BE2C (cell line): ENCODE measurements at regions not wholly inside any gene's neighbourhood (a gene's known extent, or its start where the extent isn't known, plus 50 kb on each side); places are given as distances from the start of the nearest gene placed in this dataset.

Source experiments
- DNase-seq: peaks from one replicate; pipeline ENCODE4 v3.0.0-alpha.2; 2020
- H3K27me3 ChIP-seq: fragments of 250-450 bp; sonication (Bioruptor Pico); 2 replicates; pipeline ENCODE4 v1.5.1; 2020; ENCODE audit warnings: mild to moderate bottlenecking
- H3K36me3 ChIP-seq: fragments of 250-450 bp; sonication (Bioruptor Pico); 2 replicates; pipeline ENCODE4 v1.5.1; 2020; ENCODE audit warnings: mild to moderate bottlenecking
- H3K4me1 ChIP-seq: fragments of 250-450 bp; sonication (Bioruptor Pico); 2 replicates; pipeline ENCODE4 v1.5.1; 2020
- H3K4me3 ChIP-seq: 2 replicates; pipeline ENCODE4 v1.5.1; 2011; ENCODE audit warnings: low read depth, low read length
- H3K9me3 ChIP-seq: fragments of 250-450 bp; sonication (Bioruptor Pico); 2 replicates; pipeline ENCODE4 v1.5.1; 2020
- CTCF ChIP-seq: IDR thresholded peaks from 2 replicates; pipeline ENCODE4 v1.5.1; 2012; ENCODE audit warnings: mild to moderate bottlenecking, low read depth, low read length

- H3K36me3 ChIP-seq: no peaks in the 10 kb centered on the region
- DNase-seq: no peak
- no peaks in the 10 kb centered on the region for H3K9me3 ChIP-seq
- peaks cover 4% of the 10 kb centered on the region for H3K4me1 ChIP-seq
- no peak overlapping the region for H3K4me3 ChIP-seq
- no peak for TF ChIP-seq CTCF
- no peaks in the 10 kb centered on the region for H3K27me3 ChIP-seq
These were observed 230.1 kb downstream of the TOMM20 start for GRCh38 chr1:234898455-234899033.

- no peaks in the 10 kb centered on the region for H3K9me3 ChIP-seq
- H3K27me3 ChIP-seq: no peaks in the 10 kb centered on the region
- no peak overlapping the region for H3K4me3 ChIP-seq
- H3K4me1 ChIP-seq: peaks cover 4% of the 10 kb centered on the region
- no peak for DNase-seq
- no peak for TF ChIP-seq CTCF
- no peaks in the 10 kb centered on the region for H3K36me3 ChIP-seq
These were observed 230.7 kb downstream of the TOMM20 start for GRCh38 chr1:234897754-234898454.

- Histone ChIP-seq H3K4me1 (peaks cover 4% of the 10 kb centered on the region), H3K27me3 (no peaks in the 10 kb centered on the region), H3K36me3 (no peaks in the 10 kb centered on the region), H3K9me3 (no peaks in the 10 kb centered on the region), H3K4me3 (no peak overlapping the region)
- no peak for TF ChIP-seq CTCF
- no peak for DNase-seq
These were observed 231.3 kb downstream of the TOMM20 start for GRCh38 chr1:234897390-234897749.

GRCh38 chr1:234896477-234897389 is 231.9 kb downstream of the TOMM20 start:
- no peaks in the 10 kb centered on the region for H3K9me3 ChIP-seq
- DNase-seq: no peak
- H3K4me1 ChIP-seq: peaks cover 4% of the 10 kb centered on the region
- no peaks in the 10 kb centered on the region for H3K36me3 ChIP-seq
- TF ChIP-seq CTCF: no peak
- no peaks in the 10 kb centered on the region for H3K27me3 ChIP-seq
- H3K4me3 ChIP-seq: no peak overlapping the region

- DNase-seq: no peak
- Histone ChIP-seq H3K4me3 (no peak overlapping the region), H3K36me3 (no peaks in the 10 kb centered on the region), H3K27me3 (no peaks in the 10 kb centered on the region), H3K4me1 (no peaks in the 10 kb centered on the region), H3K9me3 (no peaks in the 10 kb centered on the region)
- TF ChIP-seq CTCF: no peak
These were observed 234.7 kb downstream of the TOMM20 start for GRCh38 chr1:234893725-234894630.
